HCT116 (cell line): ENCODE measurements at regions not wholly inside any gene's neighbourhood (a gene's known extent, or its start where the extent isn't known, plus 50 kb on each side); places are given as distances from the start of the nearest gene placed in this dataset.

ENCODE experiments used
- CEBPB ChIP-seq: IDR thresholded peaks from 2 replicates; pipeline ENCODE4 v1.6.1; 2012; ENCODE audit warnings: low read depth
- CTCF ChIP-seq, 3 experiments: fragments of 200-600 bp in 1 of 3; sonication (generic) in 1 of 3; IDR thresholded peaks in 2 of 3; conservative IDR thresholded peaks in 1 of 3; 2 replicates each; pipeline ENCODE4 v1.5.1; 2012 to 2017; ENCODE audit warnings: low read depth in 2 of 3, low read length in 2 of 3, antibody characterized with exemption in 1 of 3, borderline replicate concordance in 1 of 3, control low read depth in 1 of 3, mild to moderate bottlenecking in 1 of 3, mixed read lengths in 1 of 3, mixed run types in 1 of 3, moderate library complexity in 1 of 3; ENCODE audit not compliant: insufficient read depth in 1 of 3
- JUND ChIP-seq: IDR thresholded peaks from 2 replicates; pipeline ENCODE4 v1.6.1; 2012
- POLR2A ChIP-seq: IDR thresholded peaks from 2 replicates; pipeline ENCODE4 v1.7.0; 2011; ENCODE audit warnings: borderline replicate concordance; ENCODE audit not compliant: insufficient read depth, insufficient read length; ENCODE audit errors: extremely low read depth
- YY1 ChIP-seq: IDR thresholded peaks from 2 replicates; pipeline ENCODE4 v1.6.1; 2011; ENCODE audit warnings: low read length, low read depth, moderate library complexity, mild to moderate bottlenecking; ENCODE audit not compliant: insufficient replicate concordance; ENCODE audit errors: extremely low read depth
- ZFX ChIP-seq: fragments of 450-650 bp; IDR thresholded peaks from 2 replicates; pipeline ENCODE4 v1.6.1; 2017
- ZNF274 ChIP-seq: fragments of 200-500 bp; sonication (Bioruptor generic); IDR thresholded peaks from 2 replicates; pipeline ENCODE4 v1.6.1; 2014; ENCODE audit warnings: mild to moderate bottlenecking, low read depth, low read length, inconsistent platforms

GRCh38 chr6:48036316-48036715 is 74.7 kb downstream of the PTCHD4 start:
- no peak for TF ChIP-seq ZFX
- TF ChIP-seq POLR2A, result no peak
- TF ChIP-seq CTCF (IDR thresholded peaks at IDR 0.05 in 2 of 3, conservative IDR thresholded peaks at IDR 0.05 in 1 of 3; ENCODE audit: borderline replicate concordance in 1 of 3, insufficient read depth in 1 of 3, low read depth in 2 of 3, low read length in 2 of 3), result no peak
- no peak for TF ChIP-seq CEBPB
- no peak for TF ChIP-seq YY1
- TF ChIP-seq ZNF274, result no peak
- TF ChIP-seq JUND, result no peak
